GM20000 (cell line): ENCODE measurements at regions not wholly inside any gene's neighbourhood (a gene's known extent, or its start where the extent isn't known, plus 50 kb on each side); places are given as distances from the start of the nearest gene placed in this dataset.

Source experiments
- DNase-seq: peaks from one replicate; pipeline ENCODE4 v3.0.0; 2012; ENCODE audit warnings: low spot score
- TF ChIP-seq, protein P1 (sequence below): IDR thresholded peaks from 2 replicates; pipeline ENCODE4 v1.5.1; 2012; ENCODE audit warnings: mild to moderate bottlenecking, control low read depth; ENCODE audit errors: extremely low read depth, missing control alignments

DNA sequence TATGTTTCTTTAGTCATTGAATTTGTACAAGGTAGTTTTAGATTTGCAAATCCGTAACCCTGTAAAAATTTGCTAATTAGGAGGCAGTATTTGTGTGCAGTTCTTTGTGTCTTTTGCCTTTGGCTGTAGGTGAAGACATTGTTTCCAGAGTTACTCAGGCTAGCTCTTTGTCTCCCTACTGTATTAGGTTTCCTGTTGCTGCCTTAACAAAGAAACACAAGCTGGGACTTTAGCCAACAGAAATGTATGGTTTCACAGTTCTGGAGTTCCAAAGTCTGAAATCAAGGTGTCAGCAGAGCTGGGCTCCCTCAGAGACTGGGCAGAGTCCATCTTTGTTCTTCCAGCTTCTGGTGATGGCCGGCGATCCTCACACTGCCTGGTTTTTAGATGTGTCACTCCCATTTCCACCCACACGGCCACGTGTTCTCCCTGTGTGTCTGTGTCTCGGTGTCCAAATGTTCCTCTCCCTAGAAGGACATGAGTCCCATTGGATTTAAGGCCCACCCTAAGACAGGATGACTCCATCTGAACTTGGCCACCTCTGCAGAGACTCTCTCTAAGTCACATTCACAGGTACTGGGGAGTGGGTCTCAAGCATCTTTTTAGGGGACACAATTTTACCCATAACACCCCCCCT is 309.7 kb downstream of the GALR1 start:
- no peak for DNase-seq
- TF ChIP-seq, protein P1, sequence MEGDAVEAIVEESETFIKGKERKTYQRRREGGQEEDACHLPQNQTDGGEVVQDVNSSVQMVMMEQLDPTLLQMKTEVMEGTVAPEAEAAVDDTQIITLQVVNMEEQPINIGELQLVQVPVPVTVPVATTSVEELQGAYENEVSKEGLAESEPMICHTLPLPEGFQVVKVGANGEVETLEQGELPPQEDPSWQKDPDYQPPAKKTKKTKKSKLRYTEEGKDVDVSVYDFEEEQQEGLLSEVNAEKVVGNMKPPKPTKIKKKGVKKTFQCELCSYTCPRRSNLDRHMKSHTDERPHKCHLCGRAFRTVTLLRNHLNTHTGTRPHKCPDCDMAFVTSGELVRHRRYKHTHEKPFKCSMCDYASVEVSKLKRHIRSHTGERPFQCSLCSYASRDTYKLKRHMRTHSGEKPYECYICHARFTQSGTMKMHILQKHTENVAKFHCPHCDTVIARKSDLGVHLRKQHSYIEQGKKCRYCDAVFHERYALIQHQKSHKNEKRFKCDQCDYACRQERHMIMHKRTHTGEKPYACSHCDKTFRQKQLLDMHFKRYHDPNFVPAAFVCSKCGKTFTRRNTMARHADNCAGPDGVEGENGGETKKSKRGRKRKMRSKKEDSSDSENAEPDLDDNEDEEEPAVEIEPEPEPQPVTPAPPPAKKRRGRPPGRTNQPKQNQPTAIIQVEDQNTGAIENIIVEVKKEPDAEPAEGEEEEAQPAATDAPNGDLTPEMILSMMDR, result no peak

DNA sequence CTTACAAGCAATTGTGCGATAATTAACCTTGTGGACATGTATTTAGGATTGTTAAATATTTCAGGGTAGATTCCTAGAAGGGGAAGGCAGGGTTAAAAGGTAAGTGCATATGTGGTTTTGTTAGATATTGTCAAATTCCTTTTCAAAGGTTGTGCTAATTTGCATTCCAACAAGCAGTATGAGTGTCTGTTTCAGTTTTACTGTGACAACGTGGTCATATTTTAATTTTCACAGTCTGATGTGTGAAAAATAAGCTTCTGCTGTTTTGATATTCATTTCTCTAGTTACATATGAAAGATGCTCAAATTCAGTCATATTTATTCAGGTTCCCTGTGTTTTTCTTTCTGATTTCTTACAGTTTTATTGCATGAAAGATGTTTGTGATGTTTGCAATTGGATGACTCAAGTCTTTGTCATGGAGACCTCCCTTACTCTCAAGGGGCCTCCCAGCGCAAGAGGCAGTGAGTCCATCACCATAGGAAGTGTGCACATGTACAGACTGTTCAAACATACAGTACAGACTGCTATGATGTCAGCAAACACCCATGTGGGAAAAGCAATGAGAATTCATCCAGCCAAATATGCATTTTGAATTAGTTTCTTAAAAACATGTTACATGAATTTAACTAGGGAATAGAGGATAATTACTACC is 310.8 kb downstream of the GALR1 start:
- TF ChIP-seq, protein P1, result no peak
- no peak for DNase-seq

DNA sequence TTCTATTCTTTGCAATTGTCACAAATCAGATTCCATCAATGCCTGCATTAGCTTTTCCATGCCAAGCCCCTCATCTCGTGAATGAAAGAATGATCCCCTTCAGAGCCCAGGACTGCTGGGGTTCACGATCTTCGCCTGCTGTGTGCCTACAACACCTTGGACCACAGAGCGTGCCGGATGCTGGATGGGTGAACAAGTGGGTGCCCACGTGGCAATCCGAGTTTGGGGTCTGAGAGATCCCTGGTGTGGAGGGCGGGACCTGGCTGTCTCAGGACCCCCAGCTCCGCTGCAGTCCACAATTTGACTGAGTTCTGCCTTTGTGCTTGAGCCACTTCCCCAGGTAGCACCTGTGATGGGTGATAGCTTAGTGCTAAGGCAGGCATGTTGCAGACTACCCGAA is 317.0 kb downstream of the GALR1 start:
- TF ChIP-seq, protein P1, result no peak
- no peak for DNase-seq

DNA sequence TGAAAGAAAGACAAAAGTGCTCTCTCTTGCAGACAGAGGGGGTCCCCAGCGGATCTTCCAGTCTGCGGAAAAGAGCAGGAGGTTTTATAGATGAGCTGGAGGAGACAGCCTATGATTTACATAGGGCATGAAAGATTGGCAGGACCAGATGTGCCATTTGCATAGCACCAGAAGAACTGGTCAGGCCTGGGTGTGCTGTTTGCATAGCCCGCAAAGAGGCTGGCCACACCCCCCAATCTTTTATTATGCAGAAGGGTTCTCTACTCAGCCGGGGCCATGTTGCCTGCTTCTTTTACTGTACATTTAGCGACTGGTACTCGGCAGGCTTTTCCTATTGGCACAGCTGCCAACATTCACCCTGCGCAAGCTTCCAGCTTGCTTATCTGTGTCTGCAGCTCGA is 317.6 kb downstream of the GALR1 start:
- TF ChIP-seq, protein P1, result no peak
- DNase-seq, result no peak

DNA sequence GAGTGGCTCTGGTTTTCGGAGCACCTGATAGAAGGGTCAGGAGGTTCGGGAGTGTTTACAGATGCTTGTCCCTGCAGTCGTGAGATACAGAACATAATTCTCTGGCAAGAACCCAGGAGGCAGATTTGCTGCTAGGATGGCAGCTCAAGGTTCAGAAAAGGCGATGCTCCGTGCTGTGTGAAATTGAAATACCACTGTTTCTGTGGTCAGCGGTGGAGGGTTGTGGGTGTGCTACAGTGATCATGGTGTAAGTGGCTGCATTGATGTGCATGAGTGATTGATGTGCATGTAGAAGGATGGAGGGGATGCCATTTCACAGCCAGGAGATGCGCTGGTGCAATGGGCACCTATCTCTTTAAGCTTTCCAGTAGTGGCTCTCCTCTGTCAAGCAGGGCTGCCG is 322.1 kb downstream of the GALR1 start:
- DNase-seq, result no peak
- TF ChIP-seq, protein P1, result no peak

DNA sequence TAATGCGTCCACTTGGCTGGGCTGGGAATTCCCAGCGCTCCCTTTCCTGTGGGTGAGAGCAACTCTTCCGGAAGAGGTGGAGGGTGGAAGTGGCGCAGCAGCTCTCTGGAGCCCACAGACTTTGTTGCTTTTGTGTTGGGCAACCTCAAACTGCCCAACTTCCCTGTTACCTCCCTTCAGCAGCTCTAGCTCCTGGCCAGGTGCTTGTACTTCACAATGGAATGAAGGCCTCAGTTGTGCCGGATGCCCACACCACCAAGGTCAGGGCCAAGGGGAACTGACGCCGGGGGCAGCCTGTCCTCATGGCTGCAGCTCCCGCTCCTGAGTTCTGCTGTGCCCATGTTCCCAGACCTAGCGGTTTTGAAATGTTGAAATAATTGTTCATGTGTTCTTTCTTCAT is 322.9 kb downstream of the GALR1 start:
- DNase-seq, result no peak
- TF ChIP-seq, protein P1, result no peak

DNA sequence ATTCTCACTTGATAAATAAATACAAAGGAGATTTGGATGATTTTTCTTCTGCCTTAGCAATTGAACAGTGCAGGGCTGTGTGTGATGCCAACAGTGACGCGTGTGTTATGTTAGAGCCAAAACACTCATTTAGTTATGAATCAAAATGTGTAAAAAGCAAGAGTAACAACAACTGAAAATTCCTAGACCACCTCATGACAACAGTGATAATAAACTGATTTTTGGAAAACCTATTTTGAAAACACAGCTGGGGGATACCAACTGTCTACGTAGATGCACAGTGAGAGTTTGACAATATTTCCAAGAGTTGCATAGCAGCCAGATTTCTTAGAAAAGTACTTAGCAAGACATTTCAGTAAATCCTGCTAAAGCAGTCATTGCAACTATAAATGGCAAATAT is 323.9 kb downstream of the GALR1 start:
- DNase-seq, result no peak
- TF ChIP-seq, protein P1, result no peak
